NCI-H1436 (cell line): ENCODE measurements at regions not wholly inside any gene's neighbourhood (a gene's known extent, or its start where the extent isn't known, plus 50 kb on each side); places are given as distances from the start of the nearest gene placed in this dataset.
"Not testable (repeated sequence)": the region's sequence is repeated elsewhere in the genome, so short reads cannot be mapped to it uniquely, and the experiment has no call there.

ENCODE experiments used
- DNase-seq: peaks from one replicate; lab custom pipeline; 2025; lab: John Stamatoyannopoulos, UW

GRCh38 chr5:163165277-163165676 is 272.1 kb upstream of the CCNG1 start:
- DNase-seq, result no peak

DNA sequence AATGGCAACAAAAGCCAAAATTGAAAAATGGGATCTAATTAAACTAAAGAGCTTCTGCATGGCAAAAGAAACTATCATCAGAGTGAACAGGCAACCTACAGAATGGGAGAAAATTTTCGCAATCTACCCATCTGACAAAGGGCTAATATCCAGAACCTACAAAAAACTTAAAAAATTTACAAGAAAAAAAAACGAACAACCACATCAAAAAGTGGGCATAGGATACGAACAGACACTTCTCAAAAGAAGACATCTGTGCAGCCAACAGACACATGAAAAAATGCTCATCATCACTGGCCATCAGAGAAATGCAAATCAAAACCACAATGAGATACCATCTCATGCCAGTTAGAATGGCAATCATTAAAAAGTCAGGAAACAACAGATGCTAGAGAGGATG is 267.2 kb upstream of the CCNG1 start:
- not testable (repeated sequence) for DNase-seq

DNA sequence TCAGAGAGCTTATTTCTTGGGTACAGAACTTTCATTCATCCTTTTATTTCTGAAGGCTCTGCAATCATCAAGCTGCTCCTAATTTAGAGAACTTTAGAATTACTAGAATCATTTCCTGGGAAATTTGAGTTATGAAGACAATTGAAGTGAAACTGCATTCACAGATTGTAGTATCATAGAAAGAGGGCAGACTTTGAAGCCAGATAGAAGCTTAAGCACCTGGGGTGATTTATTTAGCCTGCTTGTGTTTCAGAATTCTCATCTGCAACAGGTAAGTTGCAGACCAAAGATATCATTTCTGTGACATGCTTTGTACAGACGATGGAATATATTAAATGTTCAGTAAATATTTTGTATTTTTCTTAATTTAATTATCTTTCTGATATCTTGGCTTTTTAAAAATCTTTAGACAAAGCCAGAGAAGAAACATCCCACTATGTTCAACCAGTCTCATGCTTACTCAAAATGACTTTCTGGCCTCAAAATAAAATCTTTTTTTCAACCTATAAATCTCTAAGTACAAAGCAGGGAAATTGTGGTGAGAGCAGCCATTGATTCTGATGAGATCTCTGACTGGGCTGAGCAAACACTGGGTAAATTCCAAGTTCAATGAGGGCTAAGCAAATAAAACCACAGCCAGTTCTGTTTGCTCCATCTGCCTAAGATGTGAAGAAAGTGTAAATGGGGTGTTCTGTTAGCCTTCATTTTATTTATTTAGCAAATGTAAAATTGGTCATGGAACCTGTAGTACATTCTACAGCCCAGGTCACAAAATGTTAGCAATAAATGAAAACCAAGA is 264.7 kb upstream of the CCNG1 start:
- DNase-seq, result no peak

DNA sequence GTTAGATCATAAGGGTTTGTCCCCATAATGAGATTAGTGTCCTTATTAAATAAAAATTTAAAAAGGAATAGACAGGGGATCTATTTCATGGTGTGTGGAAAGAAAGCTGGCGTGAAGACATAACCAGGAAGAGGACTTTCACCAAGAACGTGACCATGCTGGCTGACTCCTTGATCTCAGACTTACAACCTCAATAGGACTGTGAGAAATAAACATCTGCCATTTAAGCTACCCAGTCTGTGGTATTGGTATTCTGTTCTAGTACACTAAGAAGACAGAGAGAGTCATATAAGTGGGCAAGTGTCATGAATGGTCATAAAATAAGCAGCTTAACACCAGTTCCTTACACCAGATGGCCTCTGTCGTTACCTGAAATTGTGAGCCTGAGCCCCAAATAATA is 259.4 kb upstream of the CCNG1 start:
- no peak for DNase-seq

DNA sequence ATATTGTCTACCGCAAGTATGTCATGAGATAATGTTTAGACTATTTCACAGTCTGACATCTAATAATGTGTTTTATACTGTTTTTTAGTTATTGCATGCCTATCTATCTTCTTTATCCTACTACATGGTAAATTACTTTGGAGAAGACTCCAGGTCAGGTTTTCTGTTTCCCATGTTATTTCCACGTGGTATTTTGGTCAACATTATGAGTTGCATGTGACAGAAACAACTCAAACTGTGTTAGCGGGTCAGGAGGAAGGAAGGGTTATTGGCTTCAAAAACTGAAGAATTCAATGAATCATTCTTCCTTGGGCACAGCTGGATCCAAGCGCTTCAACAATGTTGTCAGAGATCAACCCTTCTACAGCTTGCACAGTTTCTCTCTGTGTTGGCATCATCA is 252.1 kb upstream of the CCNG1 start:
- DNase-seq, result no peak

DNA sequence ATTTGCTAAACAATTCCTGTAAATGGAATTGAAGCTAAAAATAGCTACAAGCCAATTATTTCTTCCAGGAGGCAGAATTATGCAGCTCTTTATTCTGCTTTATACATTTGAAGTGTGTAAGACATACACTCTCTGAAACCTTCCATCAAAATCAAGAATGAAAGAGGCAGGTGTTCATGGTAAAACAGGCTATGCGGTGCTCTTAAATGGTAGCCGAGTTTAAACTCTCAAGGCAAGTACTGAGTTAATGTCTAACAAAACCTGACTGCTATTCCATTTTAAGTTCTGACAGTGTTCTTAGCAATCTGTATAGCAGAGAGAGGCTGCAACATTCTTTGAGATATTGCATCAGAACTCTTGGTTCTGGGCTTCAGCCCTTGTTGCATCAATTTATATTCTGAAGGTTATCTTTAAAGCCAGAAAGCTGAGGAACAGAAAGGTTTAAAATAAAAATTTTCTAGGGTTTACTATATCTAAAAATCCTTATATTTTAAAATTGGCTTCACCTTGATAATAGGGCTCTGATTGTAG is 248.3 kb upstream of the CCNG1 start:
- no peak for DNase-seq

DNA sequence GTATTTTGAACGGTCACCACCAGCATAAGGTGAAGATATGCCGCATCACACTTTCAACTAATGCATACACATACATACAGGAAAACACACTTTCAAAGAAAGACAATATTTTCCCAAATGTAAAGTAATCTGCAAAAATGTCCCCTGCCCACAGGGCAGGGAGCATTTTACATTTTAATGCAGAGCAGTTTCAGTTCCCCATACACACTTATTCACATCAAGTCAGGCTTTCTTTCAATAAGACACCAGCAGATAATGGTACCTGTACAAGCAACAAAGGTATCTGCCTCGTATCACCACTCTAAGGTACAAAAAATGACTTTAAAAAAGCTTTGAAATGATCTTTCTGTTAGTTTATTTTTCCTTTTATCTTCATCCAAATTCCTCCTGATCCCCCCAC is 247.1 kb upstream of the CCNG1 start:
- no peak for DNase-seq

DNA sequence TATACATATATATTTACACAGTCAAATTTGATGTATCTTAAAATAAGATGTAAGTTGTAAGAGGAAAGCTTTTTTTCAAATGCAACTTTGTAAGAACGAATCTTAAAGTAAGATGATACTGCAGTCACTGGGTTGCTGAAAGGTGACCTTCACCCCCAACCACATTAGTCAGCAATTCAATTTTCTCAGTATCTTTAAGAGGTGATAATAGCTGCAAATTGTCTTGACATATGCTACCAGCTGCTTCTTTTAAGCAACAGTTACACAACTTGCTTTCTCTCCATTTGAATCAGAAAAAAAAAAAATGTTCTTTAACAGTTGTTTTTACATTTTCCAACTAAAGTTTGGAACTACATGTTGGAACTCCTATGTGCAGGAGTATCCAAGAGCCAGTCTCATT is 246.6 kb upstream of the CCNG1 start:
- no peak for DNase-seq

- no peak for DNase-seq
Observed at GRCh38 chr5:163193886-163194285, 243.5 kb upstream of the CCNG1 start.

GRCh38 chr5:163205645-163206044 is 231.8 kb upstream of the CCNG1 start:
- DNase-seq, result no peak

DNA sequence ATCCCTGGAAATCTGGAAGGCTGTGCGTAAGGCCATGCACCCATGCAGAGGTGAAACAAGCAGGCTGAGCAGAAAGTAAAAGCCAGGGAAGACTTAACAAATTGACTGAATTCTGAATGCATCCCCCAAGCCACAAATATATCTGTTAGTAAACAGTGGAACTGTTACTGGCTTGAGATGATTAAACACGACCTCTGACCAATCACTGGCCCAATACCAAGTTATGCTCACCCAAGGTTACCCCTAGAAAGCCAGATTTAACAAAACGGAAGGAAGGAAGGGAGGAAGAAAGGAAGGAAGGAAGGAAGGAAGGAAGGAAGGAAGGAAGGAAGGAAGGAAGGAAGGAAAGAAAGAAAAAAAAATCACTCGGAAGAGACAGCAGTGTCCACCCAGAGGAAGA is 215.8 kb upstream of the CCNG1 start:
- no peak for DNase-seq

DNA sequence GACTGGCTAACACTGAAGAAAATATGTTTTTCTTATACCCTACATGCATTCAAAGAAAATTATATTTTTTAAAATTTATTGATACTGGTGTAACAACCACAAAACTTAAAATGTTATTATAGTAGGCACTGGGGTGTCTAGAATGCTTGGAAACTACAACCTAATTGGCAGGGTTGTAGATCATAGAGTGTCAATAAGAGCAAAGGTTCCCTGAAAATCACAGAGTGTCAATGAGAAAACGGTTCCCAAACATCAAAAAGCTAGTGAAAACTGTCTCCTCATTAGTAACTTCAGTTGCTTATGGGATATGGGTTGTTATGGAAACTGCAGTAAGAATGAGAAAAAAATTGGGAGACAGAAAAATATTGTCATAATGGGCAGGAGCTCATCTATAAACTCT is 214.4 kb upstream of the CCNG1 start:
- DNase-seq, result no peak

DNA sequence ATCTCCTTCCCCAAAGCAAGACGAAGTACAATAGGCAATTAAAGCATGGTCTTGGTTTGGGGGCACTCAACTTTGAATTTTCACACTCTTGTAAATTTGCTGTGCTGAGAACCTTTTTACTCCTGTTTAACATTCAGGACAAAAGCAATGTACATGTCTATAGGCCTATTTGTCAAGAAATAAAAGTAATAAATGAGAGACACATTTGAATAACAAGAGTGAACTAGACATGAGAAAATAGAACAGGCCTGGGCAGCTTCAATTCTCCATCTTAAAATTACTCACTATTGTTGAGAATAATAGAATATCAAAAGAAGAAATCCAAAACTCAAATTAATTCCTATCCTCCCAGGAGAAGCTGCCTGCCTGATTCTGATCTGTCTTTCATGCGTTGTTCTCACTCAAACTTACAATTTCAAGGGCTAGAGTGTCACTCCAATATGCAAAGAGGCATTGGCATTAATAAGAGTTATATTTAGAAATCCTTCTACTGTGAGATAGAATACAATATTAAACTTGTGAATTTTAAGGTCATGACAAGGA is 192.9 kb upstream of the CCNG1 start:
- DNase-seq, result no peak

- DNase-seq, result no peak
Observed at GRCh38 chr5:163245584-163245983, 191.8 kb upstream of the CCNG1 start.

- no peak for DNase-seq
Observed at GRCh38 chr5:163248333-163248732, 189.1 kb upstream of the CCNG1 start.

DNA sequence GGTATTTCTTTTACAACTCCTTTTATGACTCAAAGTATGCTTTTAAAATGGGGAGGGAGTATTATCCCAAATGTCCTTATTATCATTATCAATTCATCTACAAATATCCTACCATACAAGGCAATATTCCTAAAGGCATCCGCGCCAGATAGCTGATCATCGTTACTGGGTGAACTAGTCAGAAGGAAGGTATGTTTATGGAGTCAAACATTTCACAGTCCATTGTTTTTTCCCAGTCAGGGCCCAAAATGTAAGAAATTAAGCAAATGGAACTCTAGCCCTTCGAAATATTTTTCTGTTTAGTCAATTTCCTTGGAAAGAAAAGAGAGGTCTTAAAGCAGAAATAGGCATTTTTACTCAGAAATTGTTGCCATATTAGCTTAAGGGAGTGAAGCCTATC is 188.5 kb upstream of the CCNG1 start:
- no peak for DNase-seq

DNA sequence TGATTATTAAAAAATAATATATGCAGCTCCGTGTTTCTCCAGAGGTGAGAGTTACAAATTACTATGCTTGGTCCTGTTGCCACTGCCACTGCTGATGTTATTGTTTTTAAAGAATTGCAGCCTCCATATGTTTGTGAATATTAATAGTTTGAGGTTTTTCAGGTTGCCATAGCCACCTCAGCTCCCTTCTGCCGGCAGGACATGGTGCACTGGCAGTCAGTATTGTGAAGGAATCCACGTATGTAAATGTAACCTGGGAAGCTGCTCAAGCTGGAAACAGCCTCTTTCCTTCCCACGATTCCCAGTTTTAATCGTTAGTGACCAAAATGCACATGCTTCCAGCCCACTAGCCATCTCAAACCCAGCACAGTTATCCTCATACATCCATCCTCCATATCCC is 184.4 kb upstream of the CCNG1 start:
- DNase-seq, result no peak

DNA sequence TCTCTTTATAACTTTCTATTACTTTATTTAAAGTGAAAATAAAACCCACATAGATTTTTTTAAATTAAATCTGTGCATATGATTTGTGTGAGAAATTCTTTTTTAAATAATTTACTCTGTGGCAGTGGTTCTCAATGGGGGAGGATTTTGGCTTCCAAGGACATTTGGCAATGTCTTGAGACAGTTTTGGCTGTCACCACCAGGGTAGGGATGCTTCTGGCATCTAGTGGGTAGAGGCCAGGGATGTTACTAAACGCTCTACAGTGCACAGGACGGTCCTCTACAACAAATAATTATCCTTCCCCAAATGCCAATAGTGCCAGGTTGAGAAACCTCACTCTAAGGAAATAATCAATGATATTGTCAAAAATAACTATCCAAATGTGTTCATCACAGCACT is 177.9 kb upstream of the CCNG1 start:
- no peak for DNase-seq

- no peak for DNase-seq
Observed at GRCh38 chr5:163260471-163260870, 176.9 kb upstream of the CCNG1 start.

GRCh38 chr5:163260961-163261360 is 176.4 kb upstream of the CCNG1 start:
- no peak for DNase-seq

DNA sequence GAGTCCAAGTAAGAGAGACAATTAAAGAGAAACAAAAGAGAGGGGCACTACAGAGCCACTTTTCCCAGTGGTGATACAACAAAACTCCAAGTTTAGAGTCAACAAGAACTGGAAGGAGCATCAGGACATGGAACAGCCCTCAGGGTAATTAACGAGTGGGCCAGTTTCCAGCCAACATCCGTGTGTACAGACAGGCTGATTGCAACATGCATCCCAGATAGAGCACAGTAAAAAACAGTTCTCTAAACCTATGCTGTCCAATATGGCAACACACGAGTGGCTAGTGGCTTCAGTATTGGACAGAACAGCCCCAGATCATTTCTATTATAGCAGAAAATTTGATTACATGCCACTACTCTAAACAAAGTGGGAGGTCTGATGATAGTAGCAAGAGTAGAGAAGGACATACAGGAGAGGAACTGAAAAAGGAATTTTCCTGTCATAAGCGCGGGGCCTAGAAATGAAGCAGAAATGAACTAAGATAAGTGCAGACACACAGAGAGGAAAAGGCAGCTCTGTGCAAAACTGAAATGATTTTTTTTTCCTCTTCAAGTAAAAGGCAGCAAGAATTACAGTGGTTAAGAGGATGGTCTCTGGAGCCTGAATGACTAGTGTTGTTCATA is 175.6 kb upstream of the CCNG1 start:
- no peak for DNase-seq

- not testable (repeated sequence) for DNase-seq
Observed at GRCh38 chr5:163266249-163266648, 171.1 kb upstream of the CCNG1 start.

DNA sequence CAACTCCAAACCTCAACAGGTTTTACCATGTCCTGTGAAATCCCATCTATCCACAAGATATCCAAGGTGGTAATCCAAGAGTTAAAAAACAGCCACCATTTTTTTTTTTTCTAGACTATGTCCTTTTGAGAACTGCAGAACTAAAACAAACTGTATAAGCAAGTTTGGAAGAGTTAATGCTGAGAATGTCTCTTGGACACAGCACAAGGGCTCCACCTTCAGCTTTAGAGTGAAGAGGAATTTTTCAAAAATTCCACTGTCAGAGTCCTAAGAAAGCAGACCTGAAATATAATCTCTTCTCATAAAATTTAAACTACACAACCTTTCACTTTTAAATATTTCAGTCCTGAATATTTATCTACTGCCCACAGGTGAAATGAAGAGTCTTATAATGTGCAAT is 167.8 kb upstream of the CCNG1 start:
- DNase-seq, result no peak
